Testis (tissue), 2 donors: ENCODE measurements at regions not wholly inside any gene's neighbourhood (a gene's known extent, or its start where the extent isn't known, plus 50 kb on each side); places are given as distances from the start of the nearest gene placed in this dataset.

Experiments
- DNase-seq: peaks from one replicate; pipeline ENCODE4 v3.0.0-alpha.2; 2019
- H3K27ac ChIP-seq, 2 donors: fragments of 200-600 bp; sonication (generic); one replicate each; pipeline ENCODE4 v1.5.1; 2019
- H3K27me3 ChIP-seq: fragments of 200-600 bp; sonication (generic); one replicate; pipeline ENCODE4 v1.5.1; 2019
- H3K36me3 ChIP-seq: fragments of 200-600 bp; sonication (generic); one replicate; pipeline ENCODE4 v1.5.1; 2017; ENCODE audit warnings: low read depth; ENCODE audit errors: missing control alignments
- H3K4me1 ChIP-seq: fragments of 200-600 bp; sonication (generic); one replicate; pipeline ENCODE4 v1.5.1; 2019
- H3K4me3 ChIP-seq, 2 donors: fragments of 200-600 bp; sonication (generic); one replicate each; pipeline ENCODE4 v1.5.1; 2017 to 2019
- H3K9me3 ChIP-seq: fragments of 200-600 bp; sonication (generic); one replicate; pipeline ENCODE4 v1.5.1; 2017
- CTCF ChIP-seq, 3 experiments: fragments of 450-650 bp in 2 of 3; fragments of 200-600 bp in 1 of 3; sonication (generic) in 1 of 3; IDR thresholded peaks; one replicate each; pipeline ENCODE4 v1.5.1; 2016 to 2019; ENCODE audit warnings: antibody characterized with exemption in 3 of 3, mild to moderate bottlenecking in 2 of 3, moderate library complexity in 1 of 3
- POLR2A ChIP-seq: fragments of 450-650 bp; IDR thresholded peaks from one replicate; pipeline ENCODE4 v1.6.1; 2017; ENCODE audit warnings: antibody characterized with exemption, mild to moderate bottlenecking, moderate library complexity
- WGBS, 2 donors: methylation state at CpG; one replicate each; pipeline ENCODE4 v1.1.5; 2018; 5-methylcytosine and 5-hydroxymethylcytosine counted together
- intact Hi-C: fragments of 100-400 bp; cut with DNase I; formaldehyde crosslinking; loops from one replicate; pipeline ENCODE4 v1.15.1; 2023; ENCODE audit warnings: low total_unique reads

- no peaks in the 10 kb centered on the region for H3K4me1 ChIP-seq
- H3K4me3 ChIP-seq = no peak overlapping the region
- H3K9me3 ChIP-seq = no peaks in the 10 kb centered on the region
- DNase-seq = no peak
- no peak overlapping the region for H3K27ac ChIP-seq
- WGBS, 2 donors = 81 to 92% methylated on average over 2 of the region's 2 CpGs
- intact Hi-C loops = no loop called here
- no peaks in the 10 kb centered on the region for H3K36me3 ChIP-seq
- H3K27me3 ChIP-seq = no peaks in the 10 kb centered on the region
- TF ChIP-seq CTCF (IDR thresholded peaks at IDR 0.05) (no peak), POLR2A (no peak)
These were observed 647.1 kb upstream of the CRIM1 start for GRCh38 chr2:35708411-35708923.

DNA sequence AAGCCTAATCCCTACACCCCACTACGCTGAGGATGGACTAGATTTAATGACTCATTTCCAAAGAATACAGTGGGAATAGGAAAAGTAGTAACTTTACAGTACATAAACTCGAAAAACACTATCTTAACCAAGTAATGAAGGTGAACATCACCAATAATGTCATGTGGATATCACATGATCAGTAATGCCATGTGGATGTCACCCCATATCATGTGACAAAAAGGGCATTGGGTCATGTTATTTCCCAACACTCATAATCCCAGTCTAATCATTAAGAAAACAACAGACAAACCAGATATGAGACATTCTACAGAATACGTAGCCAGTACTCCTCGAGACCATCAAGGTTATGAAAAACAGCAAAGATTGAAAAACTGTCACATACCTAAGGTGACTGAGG lies 667.3 kb upstream of the CRIM1 start:
- H3K4me1 ChIP-seq = no peaks in the 10 kb centered on the region
- intact Hi-C loops = no loop called here
- WGBS, 2 donors = 66 to 81% methylated on average over 4 of the region's 4 CpGs
- H3K9me3 ChIP-seq = no peaks in the 10 kb centered on the region
- no peaks in the 10 kb centered on the region for H3K36me3 ChIP-seq
- no peak for TF ChIP-seq CTCF (IDR thresholded peaks at IDR 0.05)
- TF ChIP-seq POLR2A = no peak
- H3K4me3 ChIP-seq = no peak overlapping the region
- DNase-seq = no peak
- no peaks in the 10 kb centered on the region for H3K27me3 ChIP-seq
- no peak overlapping the region for H3K27ac ChIP-seq

DNA sequence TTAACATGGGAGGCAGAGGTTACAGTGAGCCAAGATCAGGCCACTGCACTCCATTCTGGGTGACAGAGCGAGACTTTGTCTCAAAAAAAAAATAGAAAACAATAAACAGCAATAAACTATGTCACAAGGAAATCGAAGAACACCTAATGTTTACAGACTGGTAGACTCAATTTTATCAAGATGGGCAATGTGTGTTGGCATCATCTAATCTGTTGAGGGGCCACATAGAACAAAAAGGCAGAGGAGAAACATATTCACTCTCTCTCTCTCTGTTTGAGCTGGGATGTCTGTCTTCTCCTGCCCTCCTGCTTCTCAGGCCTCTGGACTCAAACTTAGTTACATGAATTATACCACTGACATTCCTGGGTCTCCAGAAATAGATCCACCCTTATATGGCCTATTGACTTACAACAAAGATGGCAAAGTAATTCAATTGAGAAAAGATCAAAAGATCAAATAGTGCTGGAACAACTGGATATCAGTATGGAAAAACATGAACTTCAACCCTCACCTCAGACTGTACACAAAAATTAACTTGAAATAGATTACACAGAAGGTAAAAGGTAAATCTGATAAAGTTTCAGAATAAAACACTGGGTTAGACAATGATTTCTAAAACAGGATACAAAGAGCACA lies 703.8 kb upstream of the CRIM1 start:
- WGBS, 2 donors = 91 to 93% methylated on average over 2 of the region's 2 CpGs
- no peak for DNase-seq
- Histone ChIP-seq H3K4me3 (no peak overlapping the region), H3K27me3 (no peaks in the 10 kb centered on the region), H3K9me3 (no peaks in the 10 kb centered on the region), H3K27ac (no peak overlapping the region), H3K36me3 (no peaks in the 10 kb centered on the region), H3K4me1 (no peaks in the 10 kb centered on the region)
- intact Hi-C loops = no loop called here
- TF ChIP-seq CTCF (IDR thresholded peaks at IDR 0.05) (no peak), POLR2A (no peak)

DNA sequence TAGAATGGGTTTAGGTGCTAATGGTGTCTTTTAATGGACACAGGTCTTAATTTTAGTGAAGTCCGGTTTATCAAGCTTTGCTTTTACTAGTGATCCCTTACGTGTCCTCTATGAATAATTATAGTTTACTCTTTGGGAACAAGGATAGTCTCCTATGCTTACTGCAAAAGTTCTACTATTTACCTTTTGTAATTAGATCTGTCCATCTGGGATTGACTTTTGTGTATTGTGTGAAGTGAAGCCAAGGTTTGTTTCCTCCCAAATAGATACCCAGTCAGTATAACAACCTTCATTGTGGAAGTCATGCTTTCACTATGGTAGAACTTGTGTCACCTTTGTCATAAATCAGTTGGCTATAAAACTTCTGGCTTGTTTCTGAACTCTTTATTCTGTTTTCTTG lies 740.9 kb upstream of the CRIM1 start:
- 80 to 87% methylated on average over 2 of the region's 2 CpGs for WGBS, 2 donors
- H3K9me3 ChIP-seq = no peaks in the 10 kb centered on the region
- intact Hi-C loops = no loop called here
- H3K36me3 ChIP-seq = no peaks in the 10 kb centered on the region
- H3K4me1 ChIP-seq = no peaks in the 10 kb centered on the region
- DNase-seq = no peak
- no peak for TF ChIP-seq CTCF (IDR thresholded peaks at IDR 0.05)
- TF ChIP-seq POLR2A = no peak
- H3K27ac ChIP-seq = no peak overlapping the region
- H3K27me3 ChIP-seq = no peaks in the 10 kb centered on the region
- no peak overlapping the region for H3K4me3 ChIP-seq

- Histone ChIP-seq H3K4me1 (no peaks in the 10 kb centered on the region), H3K36me3 (no peaks in the 10 kb centered on the region), H3K4me3 (no peak overlapping the region), H3K27me3 (no peaks in the 10 kb centered on the region), H3K27ac (no peak overlapping the region), H3K9me3 (no peaks in the 10 kb centered on the region)
- 49 to 64% methylated on average over 2 of the region's 2 CpGs for WGBS, 2 donors
- intact Hi-C loops = no loop called here
- DNase-seq = no peak
- TF ChIP-seq CTCF (IDR thresholded peaks at IDR 0.05) (no peak), POLR2A (no peak)
These were observed 749.2 kb upstream of the CRIM1 start for GRCh38 chr2:35606394-35606793.
